ENCODE measurements at regions not wholly inside any gene's neighbourhood (a gene's known extent, or its start where the extent isn't known, plus 50 kb on each side); places are given as distances from the start of the nearest gene placed in this dataset.

DNA sequence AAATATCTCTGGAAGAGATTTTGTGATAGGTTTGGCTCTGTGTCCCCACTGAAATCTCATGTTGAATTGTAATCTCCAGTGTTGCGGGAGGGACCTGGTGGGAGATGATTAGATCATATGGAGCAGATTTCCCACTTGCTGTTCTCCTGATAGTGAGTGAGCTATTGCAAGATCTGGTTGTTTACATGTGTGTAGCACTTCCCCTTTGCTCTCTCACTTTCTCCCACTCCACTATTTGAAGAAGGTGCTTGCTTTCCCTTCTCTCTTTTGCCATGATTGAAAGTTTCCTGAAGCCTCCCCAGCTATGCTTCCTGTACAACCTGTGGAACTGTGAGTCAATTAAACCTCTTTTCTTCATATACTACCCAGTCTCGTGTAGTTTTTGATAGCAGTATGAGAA is 97.0 kb upstream of the FN1 start:
- intact Hi-C loops (cut with DNase I): no loop called here
- Histone ChIP-seq H3K4me3 (ENCODE audit: low read length in 3 of 3) (no peak overlapping the region), H3K9me3 (ENCODE audit: control insufficient read depth in 2 of 3, insufficient read depth in 1 of 3, low read length in 3 of 3) (peaks cover 0 to 5% (median 0%) of the 10 kb centered on the region in 3 donors), H3K27me3 (ENCODE audit: control insufficient read depth, insufficient read depth, low read length) (no peaks in the 10 kb centered on the region), H3K9ac (ENCODE audit: low read length in 3 of 3) (no peak overlapping the region), H3K36me3 (ENCODE audit: control insufficient read depth in 2 of 3, insufficient read depth in 3 of 3, low read length in 3 of 3) (no peaks in the 10 kb centered on the region), H3K4me1 (ENCODE audit: control insufficient read depth in 2 of 3, insufficient read depth in 2 of 3, low read depth in 1 of 3, low read length in 3 of 3) (no peaks in the 10 kb centered on the region), H3K27ac (ENCODE audit: low read depth in 2 of 2, low read length in 2 of 2) (no peak overlapping the region)
- TF ChIP-seq, protein P1, sequence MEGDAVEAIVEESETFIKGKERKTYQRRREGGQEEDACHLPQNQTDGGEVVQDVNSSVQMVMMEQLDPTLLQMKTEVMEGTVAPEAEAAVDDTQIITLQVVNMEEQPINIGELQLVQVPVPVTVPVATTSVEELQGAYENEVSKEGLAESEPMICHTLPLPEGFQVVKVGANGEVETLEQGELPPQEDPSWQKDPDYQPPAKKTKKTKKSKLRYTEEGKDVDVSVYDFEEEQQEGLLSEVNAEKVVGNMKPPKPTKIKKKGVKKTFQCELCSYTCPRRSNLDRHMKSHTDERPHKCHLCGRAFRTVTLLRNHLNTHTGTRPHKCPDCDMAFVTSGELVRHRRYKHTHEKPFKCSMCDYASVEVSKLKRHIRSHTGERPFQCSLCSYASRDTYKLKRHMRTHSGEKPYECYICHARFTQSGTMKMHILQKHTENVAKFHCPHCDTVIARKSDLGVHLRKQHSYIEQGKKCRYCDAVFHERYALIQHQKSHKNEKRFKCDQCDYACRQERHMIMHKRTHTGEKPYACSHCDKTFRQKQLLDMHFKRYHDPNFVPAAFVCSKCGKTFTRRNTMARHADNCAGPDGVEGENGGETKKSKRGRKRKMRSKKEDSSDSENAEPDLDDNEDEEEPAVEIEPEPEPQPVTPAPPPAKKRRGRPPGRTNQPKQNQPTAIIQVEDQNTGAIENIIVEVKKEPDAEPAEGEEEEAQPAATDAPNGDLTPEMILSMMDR (IDR thresholded peaks at IDR 0.05; ENCODE audit: borderline replicate concordance, extremely low read depth, insufficient read depth): no peak
- FAIRE-seq (no peak), DNase-seq (no peak)

- intact Hi-C loops (cut with DNase I): no loop called here
- H3K9me3 ChIP-seq (ENCODE audit: control insufficient read depth in 2 of 3, insufficient read depth in 1 of 3, low read length in 3 of 3): peaks cover 0 to 5% (median 0%) of the 10 kb centered on the region in 3 donors
- H3K9ac ChIP-seq (ENCODE audit: low read length in 3 of 3): no peak overlapping the region
- no peaks in the 10 kb centered on the region for H3K4me1 ChIP-seq (ENCODE audit: control insufficient read depth in 2 of 3, insufficient read depth in 2 of 3, low read depth in 1 of 3, low read length in 3 of 3)
- no peaks in the 10 kb centered on the region for H3K27me3 ChIP-seq (ENCODE audit: control insufficient read depth, insufficient read depth, low read length)
- TF ChIP-seq, protein P1 (IDR thresholded peaks at IDR 0.05; ENCODE audit: borderline replicate concordance, extremely low read depth, insufficient read depth): no peak
- H3K27ac ChIP-seq (ENCODE audit: low read depth in 2 of 2, low read length in 2 of 2): no peak overlapping the region
- no peaks in the 10 kb centered on the region for H3K36me3 ChIP-seq (ENCODE audit: control insufficient read depth in 2 of 3, insufficient read depth in 3 of 3, low read length in 3 of 3)
- no peak overlapping the region for H3K4me3 ChIP-seq (ENCODE audit: low read length in 3 of 3)
- DNase-seq (no peak), FAIRE-seq (no peak)
Observed at GRCh38 chr2:215531284-215531683, 95.4 kb upstream of the FN1 start.

DNA sequence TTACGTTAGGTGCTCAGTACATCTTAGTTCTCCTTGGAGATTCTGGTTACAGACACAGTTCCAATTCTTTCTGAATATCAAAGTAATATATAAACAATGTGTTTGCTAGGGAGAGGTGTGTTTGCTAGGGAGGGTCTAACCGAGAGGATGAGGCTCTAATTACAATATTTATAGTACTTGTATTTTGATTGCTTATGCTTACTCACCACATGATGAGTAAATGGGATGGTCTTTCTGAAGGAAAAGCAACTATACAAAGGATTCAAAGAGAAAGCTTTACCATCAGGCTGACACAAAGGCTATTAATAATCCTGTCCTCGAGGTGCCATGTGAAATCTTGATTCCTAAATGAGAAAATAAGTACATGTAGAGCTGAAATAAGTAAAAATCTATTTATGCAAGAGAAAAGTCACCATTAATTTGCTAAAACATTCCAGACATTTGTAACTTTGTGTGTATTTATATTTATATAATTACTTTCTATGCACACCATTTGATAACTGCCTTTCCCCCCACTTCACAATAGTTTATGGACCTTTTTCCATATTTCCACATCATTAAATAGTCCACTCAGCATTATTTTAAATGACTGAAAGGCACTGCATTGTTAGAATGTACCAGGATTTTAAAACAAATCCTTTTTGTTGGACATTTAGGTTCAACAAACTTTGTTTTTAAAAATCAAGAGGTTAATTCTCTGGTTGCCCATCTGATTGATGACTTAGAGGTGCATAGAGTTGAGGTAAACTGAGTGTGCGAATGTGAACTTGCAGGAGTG is 94.5 kb upstream of the FN1 start:
- Histone ChIP-seq H3K36me3 (ENCODE audit: control insufficient read depth in 2 of 3, insufficient read depth in 3 of 3, low read length in 3 of 3) (no peaks in the 10 kb centered on the region), H3K4me1 (ENCODE audit: control insufficient read depth in 2 of 3, insufficient read depth in 2 of 3, low read depth in 1 of 3, low read length in 3 of 3) (no peaks in the 10 kb centered on the region), H3K4me3 (ENCODE audit: low read length in 3 of 3) (no peak overlapping the region), H3K27me3 (ENCODE audit: control insufficient read depth, insufficient read depth, low read length) (no peaks in the 10 kb centered on the region), H3K9me3 (ENCODE audit: control insufficient read depth in 2 of 3, insufficient read depth in 1 of 3, low read length in 3 of 3) (peaks cover 0 to 5% (median 0%) of the 10 kb centered on the region in 3 donors), H3K9ac (ENCODE audit: low read length in 3 of 3) (no peak overlapping the region), H3K27ac (ENCODE audit: low read depth in 2 of 2, low read length in 2 of 2) (no peak overlapping the region)
- DNase-seq (no peak), FAIRE-seq (no peak)
- TF ChIP-seq, protein P1 (IDR thresholded peaks at IDR 0.05; ENCODE audit: borderline replicate concordance, extremely low read depth, insufficient read depth): no peak
- intact Hi-C loops (cut with DNase I): no loop called here
